HEK293 (cell line): ENCODE measurements at regions not wholly inside any gene's neighbourhood (a gene's known extent, or its start where the extent isn't known, plus 50 kb on each side); places are given as distances from the start of the nearest gene placed in this dataset.

Experiments
- CTCF ChIA-PET: fragments of 350-600 bp; formaldehyde crosslinking; extraction: SDS; loops from one replicate; lab custom pipeline; 2021; ENCODE audit warnings: antibody characterized with exemption; lab: Yijun Ruan, JAX
- POLR2A ChIA-PET: fragments of 300-600 bp; formaldehyde crosslinking; extraction: SDS; loops from one replicate; lab custom pipeline; 2020; ENCODE audit warnings: antibody characterized with exemption, inconsistent platforms; lab: Yijun Ruan, JAX
- H3K27ac ChIP-seq: fragments of 200-500 bp; sonication (Bioruptor generic); 2 replicates; pipeline ENCODE4 v1.5.1; 2014; ENCODE audit warnings: low read depth, low read length, control low read depth, inconsistent platforms; ENCODE audit errors: extremely low read depth
- H3K36me3 ChIP-seq, 2 experiments: fragments of 200-500 bp in 1 of 2; sonication (Bioruptor generic) in 1 of 2; 1 replicate in 1 of 2; 2 replicates in 1 of 2; pipeline ENCODE4 v1.5.1; 2014 to 2017; ENCODE audit warnings: inconsistent platforms in 2 of 2, low read length in 2 of 2; ENCODE audit not compliant: control insufficient read depth in 2 of 2, insufficient read depth in 1 of 2
- H3K4me1 ChIP-seq: fragments of 200-500 bp; sonication (Bioruptor generic); 2 replicates; pipeline ENCODE4 v1.5.1; 2014; ENCODE audit warnings: mild to moderate bottlenecking, low read length, inconsistent platforms; ENCODE audit not compliant: control insufficient read depth, insufficient read depth
- H3K4me3 ChIP-seq: 2 replicates; pipeline ENCODE4 v1.5.1; 2011; ENCODE audit warnings: low read depth, mild to moderate bottlenecking, control low read depth, low read length, moderate library complexity
- H3K9me3 ChIP-seq: fragments of 200-500 bp; sonication (Bioruptor generic); 2 replicates; pipeline ENCODE4 v1.5.1; 2014; ENCODE audit warnings: low read depth, low read length, inconsistent platforms; ENCODE audit not compliant: control insufficient read depth, insufficient read depth
- HOXD13 ChIP-seq: sonication (generic); formaldehyde crosslinking; IDR thresholded peaks from 2 replicates; pipeline ENCODE4 v1.8.0; 2022; ENCODE audit warnings: missing genetic modification reagents, borderline replicate concordance
- MEIS1 ChIP-seq: sonication (generic); formaldehyde crosslinking; IDR thresholded peaks from 2 replicates; pipeline ENCODE4 v1.8.1; 2022; ENCODE audit warnings: missing genetic modification reagents, mild to moderate bottlenecking, borderline replicate concordance
- MYNN ChIP-seq: fragments of 450-650 bp; formaldehyde crosslinking; IDR thresholded peaks from 2 replicates; pipeline ENCODE4 v1.5.1; 2016; ENCODE audit warnings: missing biosample characterization, missing genetic modification characterization, borderline replicate concordance
- RBAK ChIP-seq: fragments of 450-650 bp; formaldehyde crosslinking; IDR thresholded peaks from 2 replicates; pipeline ENCODE4 v1.5.1; 2016; ENCODE audit warnings: missing biosample characterization, missing genetic modification characterization
- SALL2 ChIP-seq: fragments of 450-650 bp; formaldehyde crosslinking; IDR thresholded peaks from 2 replicates; pipeline ENCODE4 v1.5.0; 2017; ENCODE audit warnings: missing biosample characterization, mild to moderate bottlenecking, missing genetic modification characterization, borderline replicate concordance
- WT1 ChIP-seq: fragments of 450-650 bp; formaldehyde crosslinking; IDR thresholded peaks from 2 replicates; pipeline ENCODE4 v1.5.1; 2016; ENCODE audit warnings: missing biosample characterization, missing genetic modification characterization
- ZFHX2 ChIP-seq: fragments of 450-650 bp; formaldehyde crosslinking; conservative IDR thresholded peaks from 2 replicates; pipeline ENCODE4 v1.5.1; 2016; ENCODE audit warnings: missing biosample characterization, missing genetic modification characterization
- ZNF146 ChIP-seq: fragments of 450-650 bp; formaldehyde crosslinking; IDR thresholded peaks from 2 replicates; pipeline ENCODE4 v1.5.1; 2016; ENCODE audit warnings: missing biosample characterization, missing genetic modification characterization
- ZNF23 ChIP-seq: fragments of 450-650 bp; formaldehyde crosslinking; IDR thresholded peaks from 2 replicates; pipeline ENCODE4 v1.5.1; 2016; ENCODE audit warnings: missing biosample characterization, missing genetic modification characterization, borderline replicate concordance
- ZNF354C ChIP-seq: fragments of 450-650 bp; formaldehyde crosslinking; IDR thresholded peaks from 2 replicates; pipeline ENCODE4 v1.5.1; 2016; ENCODE audit warnings: missing biosample characterization, missing genetic modification characterization, low read depth, borderline replicate concordance
- ZNF366 ChIP-seq: fragments of 450-650 bp; formaldehyde crosslinking; conservative IDR thresholded peaks from 2 replicates; pipeline ENCODE4 v1.5.1; 2016; ENCODE audit warnings: missing biosample characterization, missing genetic modification characterization
- ZNF585B ChIP-seq: fragments of 450-650 bp; formaldehyde crosslinking; IDR thresholded peaks from 2 replicates; pipeline ENCODE4 v1.5.1; 2016; ENCODE audit warnings: missing biosample characterization, missing genetic modification characterization
- ZNF76 ChIP-seq: fragments of 450-650 bp; formaldehyde crosslinking; IDR thresholded peaks from 2 replicates; pipeline ENCODE4; 2016; ENCODE audit warnings: low read depth, missing biosample characterization, missing genetic modification characterization, borderline replicate concordance
- ZNF768 ChIP-seq: fragments of 450-650 bp; formaldehyde crosslinking; IDR thresholded peaks from 2 replicates; pipeline ENCODE4 v1.5.1; 2018; ENCODE audit warnings: missing biosample characterization, mild to moderate bottlenecking, missing genetic modification characterization
- ZNF791 ChIP-seq: fragments of 450-650 bp; formaldehyde crosslinking; IDR thresholded peaks from 2 replicates; pipeline ENCODE4 v1.5.1; 2016; ENCODE audit warnings: missing biosample characterization, missing genetic modification characterization
- TF ChIP-seq, protein P1 (sequence below): fragments of 450-650 bp; formaldehyde crosslinking; IDR thresholded peaks from 2 replicates; pipeline ENCODE4; 2016; ENCODE audit warnings: missing biosample characterization, missing genetic modification characterization

DNA sequence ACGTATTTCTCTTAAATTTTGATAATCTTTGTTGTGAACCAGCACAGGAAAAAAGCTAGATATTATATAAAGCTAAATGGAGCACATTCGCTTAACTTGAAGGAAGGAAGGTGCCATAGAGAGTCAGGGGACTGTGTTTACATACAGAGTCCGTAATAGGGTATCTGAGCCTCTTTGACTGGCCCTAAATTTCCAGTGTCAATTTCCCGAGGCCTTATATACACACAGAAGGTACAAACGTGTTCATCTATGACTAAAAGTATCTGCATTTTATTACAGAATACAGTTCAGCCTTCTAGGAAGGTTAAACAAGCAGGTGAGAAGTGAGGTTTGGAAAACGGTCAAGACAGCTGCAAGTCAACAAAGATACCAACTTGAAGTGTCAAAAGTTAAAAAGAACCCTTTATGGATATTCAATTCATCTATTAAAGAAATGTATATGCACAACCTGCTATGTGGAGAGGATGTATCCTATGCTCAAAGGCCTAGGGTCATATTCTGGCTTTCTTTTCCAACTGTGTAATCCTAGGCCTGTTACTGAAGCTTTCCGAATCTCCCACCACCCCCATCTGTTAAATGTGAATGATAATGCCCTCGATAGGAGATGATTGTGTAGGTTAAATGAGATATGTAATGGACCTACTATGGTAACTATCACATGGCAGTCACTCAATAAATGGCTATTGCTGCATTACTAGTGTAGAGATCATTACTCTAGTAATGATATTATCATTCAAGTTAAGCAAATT is 263.7 kb upstream of the MAF start:
- TF ChIP-seq ZFHX2 (tag by site-specific recombination) (no peak), ZNF366 (tag by site-specific recombination) (no peak), HOXD13 (CRISPR knock-in tag) (no peak), ZNF76 (no peak), MYNN (tag by site-specific recombination) (no peak), ZNF768 (tag by site-specific recombination) (no peak), ZNF791 (no peak), MEIS1 (CRISPR knock-in tag) (no peak), ZNF585B (no peak)
- TF ChIP-seq, protein P1, sequence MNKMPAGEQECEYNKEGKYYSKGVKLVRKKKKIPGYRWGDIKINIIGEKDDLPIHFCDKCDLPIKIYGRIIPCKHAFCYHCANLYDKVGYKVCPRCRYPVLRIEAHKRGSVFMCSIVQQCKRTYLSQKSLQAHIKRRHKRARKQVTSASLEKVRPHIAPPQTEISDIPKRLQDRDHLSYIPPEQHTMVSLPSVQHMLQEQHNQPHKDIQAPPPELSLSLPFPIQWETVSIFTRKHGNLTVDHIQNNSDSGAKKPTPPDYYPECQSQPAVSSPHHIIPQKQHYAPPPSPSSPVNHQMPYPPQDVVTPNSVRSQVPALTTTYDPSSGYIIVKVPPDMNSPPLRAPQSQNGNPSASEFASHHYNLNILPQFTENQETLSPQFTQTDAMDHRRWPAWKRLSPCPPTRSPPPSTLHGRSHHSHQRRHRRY (tag by site-specific recombination), result no peak
- POLR2A ChIA-PET, result no interaction called here
- no peaks in the 10 kb centered on the region for H3K4me1 ChIP-seq
- no peak overlapping the region for H3K27ac ChIP-seq
- no peaks in the 10 kb centered on the region for H3K36me3 ChIP-seq
- H3K9me3 ChIP-seq, result no peaks in the 10 kb centered on the region
- CTCF ChIA-PET, result no interaction called here
- H3K4me3 ChIP-seq, result no peak overlapping the region

DNA sequence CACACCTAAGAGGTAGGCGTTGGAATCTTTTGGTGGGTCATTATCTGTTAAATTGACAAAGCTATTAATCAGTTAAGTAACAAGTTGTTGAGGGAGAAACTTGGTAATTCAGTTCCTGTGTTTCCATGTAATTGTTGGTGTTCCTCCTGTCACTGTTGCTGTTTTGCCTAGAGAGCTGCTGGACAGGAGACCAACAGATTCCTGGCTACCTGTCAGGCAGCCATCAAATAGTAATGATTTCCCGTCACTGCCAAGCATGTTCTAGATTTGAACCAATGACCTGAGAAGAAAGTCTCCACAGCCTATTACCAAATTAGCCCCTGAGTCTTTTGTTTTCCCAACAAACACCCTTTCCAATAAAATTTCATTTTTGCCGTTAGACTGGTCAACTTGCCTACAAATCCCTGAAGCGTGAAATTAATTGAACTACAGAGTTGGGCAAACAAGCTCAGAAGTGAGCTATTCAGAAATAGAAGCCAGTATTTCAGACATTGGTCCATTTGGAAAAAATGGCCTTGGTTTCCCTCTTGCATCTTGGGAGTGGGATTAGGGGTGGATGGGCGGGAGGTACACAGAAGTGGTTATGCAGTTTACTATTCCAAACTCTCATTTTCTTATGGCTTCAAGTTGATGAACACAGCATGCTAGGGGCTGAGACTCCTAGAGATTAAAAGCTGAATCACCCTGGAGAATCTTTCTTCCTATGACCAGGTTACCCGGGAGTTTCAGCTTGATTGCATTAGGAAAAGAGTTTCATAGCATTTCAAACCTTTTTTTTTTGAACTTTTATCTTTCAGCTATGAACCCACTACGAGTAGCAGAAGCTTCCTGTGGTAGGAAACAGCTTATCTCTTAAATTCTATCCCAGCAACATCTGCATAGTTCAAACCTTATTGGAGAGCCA is 262.8 kb upstream of the MAF start:
- Histone ChIP-seq H3K4me3 (no peak overlapping the region), H3K9me3 (no peaks in the 10 kb centered on the region), H3K27ac (no peak overlapping the region), H3K4me1 (no peaks in the 10 kb centered on the region), H3K36me3 (no peaks in the 10 kb centered on the region)
- CTCF ChIA-PET, result interaction anchor here (0.6 kb wide), 1 partner anchor 417 kb away, joined by 4 read pairs; no protein-coding TSS in a partner anchor
- TF ChIP-seq WT1 (tag by site-specific recombination) (no peak), SALL2 (tag by site-specific recombination) (no peak), ZNF23 (no peak)
- POLR2A ChIA-PET, result no interaction called here

DNA sequence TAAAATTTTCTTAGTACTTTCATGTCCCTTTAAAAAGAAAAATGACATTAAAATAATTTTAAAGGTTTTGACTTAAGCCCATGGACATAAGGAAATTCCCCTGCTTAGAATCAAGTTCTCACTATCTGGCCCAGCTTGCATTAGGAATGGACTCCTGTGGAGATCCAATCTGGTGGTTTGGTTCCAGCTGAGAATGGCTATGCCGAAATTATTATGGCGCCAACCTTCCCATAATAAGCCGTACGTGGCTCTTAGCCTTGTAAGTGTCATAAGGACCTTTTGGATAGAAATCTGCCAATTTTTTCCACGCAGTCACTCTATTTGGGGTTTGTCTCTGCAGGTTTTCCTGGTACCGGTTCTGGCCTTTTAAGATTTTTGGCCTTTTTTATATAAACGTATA is 262.1 kb upstream of the MAF start:
- TF ChIP-seq ZNF354C (tag by site-specific recombination) (no peak), ZNF146 (tag by site-specific recombination) (no peak)
- Histone ChIP-seq H3K36me3 (no peaks in the 10 kb centered on the region), H3K4me1 (no peaks in the 10 kb centered on the region), H3K27ac (no peak overlapping the region), H3K9me3 (no peaks in the 10 kb centered on the region), H3K4me3 (no peak overlapping the region)
- POLR2A ChIA-PET, result no interaction called here
- CTCF ChIA-PET, result interaction anchor here (0.6 to 0.7 kb wide), 2 partner anchors 417 to 665 kb away, joined by 4 read pairs; no protein-coding TSS in a partner anchor

DNA sequence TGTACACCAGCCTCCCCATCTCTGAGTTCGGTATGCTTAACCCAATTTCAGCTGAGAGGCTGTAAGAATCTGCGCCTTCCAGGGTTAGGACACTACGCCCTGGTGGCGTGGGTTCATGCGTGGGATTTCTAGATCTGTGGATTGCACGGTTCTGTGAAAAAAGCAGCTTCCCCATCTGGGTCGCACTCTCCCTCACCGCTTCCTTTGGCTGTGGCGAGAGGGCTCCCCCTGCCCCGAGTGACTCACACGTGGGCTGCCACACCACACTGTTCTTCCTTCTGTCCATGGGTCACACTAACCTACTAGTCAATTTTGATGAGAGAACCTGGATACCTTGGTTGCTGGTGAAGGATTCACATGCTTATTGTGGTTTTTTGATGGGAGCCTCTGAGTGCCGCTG is 256.0 kb upstream of the MAF start:
- H3K4me1 ChIP-seq, result no peaks in the 10 kb centered on the region
- POLR2A ChIA-PET, result no interaction called here

More for the DNA sequence above, 256.0 kb upstream of the MAF start:
- Histone ChIP-seq H3K27ac (no peak overlapping the region), H3K36me3 (no peaks in the 10 kb centered on the region), H3K9me3 (no peaks in the 10 kb centered on the region)
- TF ChIP-seq SALL2 (tag by site-specific recombination) (no peak), RBAK (tag by site-specific recombination) (no peak)
- TF ChIP-seq, all 188 proteins: peak for 0
- no peak overlapping the region for H3K4me3 ChIP-seq
- CTCF ChIA-PET, result no interaction called here
